HG03565 (cell line): ENCODE measurements at regions not wholly inside any gene's neighbourhood (a gene's known extent, or its start where the extent isn't known, plus 50 kb on each side); places are given as distances from the start of the nearest gene placed in this dataset.

ENCODE experiments used
- ATAC-seq: cut with Tn5 transposase; IDR thresholded peaks from one replicate; pipeline ENCODE4 v1.9.1; 2021; ENCODE audit warnings: mild to moderate bottlenecking, moderate library complexity; ENCODE audit not compliant: unreplicated experiment

- no peak for ATAC-seq
Measured at GRCh38 chr6:19032591-19033295, 645.6 kb downstream of the RNF144B start.

GRCh38 chr6:19033683-19034082, 646.5 kb downstream of the RNF144B start:
- no peak for ATAC-seq

- no peak for ATAC-seq
Measured at GRCh38 chr6:19034986-19035385, 647.8 kb downstream of the RNF144B start.

GRCh38 chr6:19035461-19036195, 648.5 kb downstream of the RNF144B start:
- no peak for ATAC-seq

- no peak for ATAC-seq
Measured at GRCh38 chr6:19036196-19036555, 649.0 kb downstream of the RNF144B start.

- ATAC-seq, result no peak
Measured at GRCh38 chr6:19037607-19038006, 650.5 kb downstream of the RNF144B start.

- no peak for ATAC-seq
Measured at GRCh38 chr6:19039287-19039686, 652.1 kb downstream of the RNF144B start.

GRCh38 chr6:19041906-19042305, 654.8 kb downstream of the RNF144B start:
- ATAC-seq, result no peak

GRCh38 chr6:19042420-19042819, 655.3 kb downstream of the RNF144B start:
- no peak for ATAC-seq

- no peak for ATAC-seq
Measured at GRCh38 chr6:19050765-19051164, 663.6 kb downstream of the RNF144B start.

- ATAC-seq, result no peak
Measured at GRCh38 chr6:19052219-19052618, 665.1 kb downstream of the RNF144B start.

- no peak for ATAC-seq
Measured at GRCh38 chr6:19059102-19059501, 672.0 kb downstream of the RNF144B start.

GRCh38 chr6:19067165-19067564, 680.0 kb downstream of the RNF144B start:
- no peak for ATAC-seq

- no peak for ATAC-seq
Measured at GRCh38 chr6:19070520-19070919, 683.4 kb downstream of the RNF144B start.

GRCh38 chr6:19083801-19084200, 696.7 kb downstream of the RNF144B start:
- no peak for ATAC-seq

GRCh38 chr6:19086480-19086879, 699.3 kb downstream of the RNF144B start:
- ATAC-seq, result no peak

GRCh38 chr6:19087296-19087695, 700.1 kb downstream of the RNF144B start:
- ATAC-seq, result no peak

- ATAC-seq, result no peak
Measured at GRCh38 chr6:19087897-19088296, 700.7 kb downstream of the RNF144B start.

GRCh38 chr6:19100752-19101151, 713.6 kb downstream of the RNF144B start:
- no peak for ATAC-seq

- ATAC-seq, result no peak
Measured at GRCh38 chr6:19102936-19103335, 715.8 kb downstream of the RNF144B start.

GRCh38 chr6:19107468-19107867, 720.3 kb downstream of the RNF144B start:
- no peak for ATAC-seq

GRCh38 chr6:19121521-19121920, 715.6 kb upstream of the ID4 start:
- ATAC-seq, result no peak

- no peak for ATAC-seq
Measured at GRCh38 chr6:19127081-19127480, 710.1 kb upstream of the ID4 start.
